Activated T-cell treated with anti-CD3 and anti-CD28 coated beads, Interleukin-2, amount 50 U/mL, for 48 hours (primary cell): ENCODE measurements at regions not wholly inside any gene's neighbourhood (a gene's known extent, or its start where the extent isn't known, plus 50 kb on each side); places are given as distances from the start of the nearest gene placed in this dataset.

Experiments used
- DNase-seq, 2 experiments: peaks; one replicate each; pipeline ENCODE4 v3.0.0-alpha.2; 2020

DNA sequence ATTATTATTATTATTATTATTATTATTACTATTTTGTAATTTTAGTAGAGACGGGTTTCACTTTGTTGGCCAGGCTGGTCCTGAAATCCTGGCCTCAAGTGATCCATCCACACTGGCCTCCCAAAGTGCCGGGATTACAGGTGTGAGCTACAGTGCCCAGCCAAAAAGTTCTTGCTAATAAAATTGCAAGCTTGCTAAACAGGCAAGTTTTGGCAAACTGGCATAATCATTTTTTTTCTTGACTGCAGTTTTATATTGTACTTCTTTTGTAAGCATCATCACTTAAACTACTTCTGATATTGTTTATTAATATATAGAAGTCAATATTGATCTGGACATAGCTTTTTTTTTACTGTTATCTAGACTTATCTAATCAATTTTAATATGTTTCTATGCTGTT, 536.4 kb downstream of the LRFN5 start:
- DNase-seq = no peak

DNA sequence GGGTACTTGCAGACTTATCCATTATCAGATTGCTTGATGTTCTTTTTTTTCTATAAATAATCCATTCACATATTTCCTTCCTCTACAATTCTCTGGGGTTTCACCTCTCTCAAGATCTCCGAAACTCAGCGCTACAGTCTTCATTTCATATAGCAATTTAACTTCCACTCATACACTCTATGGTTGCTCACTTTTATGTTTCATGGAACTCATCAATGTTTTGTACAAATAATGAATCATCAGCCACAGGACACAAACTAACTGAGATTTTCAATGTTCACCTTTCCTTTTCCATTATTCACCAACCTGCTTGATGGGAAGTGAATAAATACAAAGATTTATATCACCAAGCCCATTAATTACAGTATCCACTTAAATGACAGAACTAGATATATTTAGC, 534.7 kb downstream of the LRFN5 start:
- no peak for DNase-seq

DNA sequence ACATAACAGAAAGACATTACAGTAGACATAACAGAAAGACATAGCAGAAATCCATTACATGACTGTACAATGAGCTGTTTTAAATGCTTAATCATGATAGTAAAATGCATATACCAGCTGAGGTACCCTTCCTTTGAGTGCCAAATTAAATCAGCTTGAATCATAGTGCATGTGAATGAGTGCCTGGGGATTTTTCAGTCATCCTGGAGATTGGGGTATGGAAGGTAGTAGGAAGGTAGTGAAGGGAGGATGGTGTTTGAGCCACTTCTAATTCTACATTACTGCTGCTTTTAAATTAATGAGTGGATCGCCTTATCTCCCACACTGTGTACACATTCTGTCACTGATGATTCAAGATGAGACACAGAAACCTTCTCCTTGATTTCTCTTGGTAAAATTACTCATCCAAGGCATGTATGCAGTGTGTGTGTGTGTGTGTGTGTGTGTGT, 534.2 kb downstream of the LRFN5 start:
- DNase-seq = no peak

DNA sequence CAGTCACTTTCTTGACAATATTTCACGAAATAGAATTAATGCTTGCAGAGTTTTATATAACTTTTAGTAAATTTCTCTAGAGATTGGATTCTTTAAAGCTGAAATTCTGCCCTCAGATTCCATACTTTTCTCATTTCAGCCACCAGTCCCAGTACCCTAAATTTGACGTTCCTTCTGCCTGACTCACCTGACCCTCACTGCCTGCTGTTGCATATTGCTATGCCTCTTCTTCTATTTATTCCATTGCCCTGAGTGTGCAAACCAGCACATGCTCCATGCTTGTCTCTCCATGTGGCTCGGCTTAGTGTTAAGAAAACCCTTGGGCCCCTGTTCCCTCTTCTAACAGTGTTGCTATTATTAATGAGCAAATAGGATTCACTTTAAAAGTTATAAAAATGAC, 533.3 kb downstream of the LRFN5 start:
- DNase-seq = no peak

DNA sequence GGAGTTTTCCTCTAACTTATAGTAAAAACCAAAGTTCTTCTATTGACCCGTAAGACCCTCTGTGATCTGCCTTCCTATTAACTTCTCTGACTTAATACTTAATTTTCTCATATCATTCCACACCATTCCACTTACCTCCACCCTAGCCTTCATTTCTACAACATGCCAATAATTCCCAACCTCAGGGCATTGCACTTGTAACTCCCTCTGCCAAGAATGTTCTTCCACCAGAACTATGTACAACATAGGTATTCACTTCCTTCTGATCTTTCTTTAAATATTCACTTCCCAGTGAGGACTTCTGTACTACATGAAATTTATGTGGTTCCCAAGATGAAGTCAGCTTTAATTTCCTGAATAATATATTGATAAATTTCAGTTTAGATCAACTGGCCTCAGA, 531.7 kb downstream of the LRFN5 start:
- no peak for DNase-seq

DNA sequence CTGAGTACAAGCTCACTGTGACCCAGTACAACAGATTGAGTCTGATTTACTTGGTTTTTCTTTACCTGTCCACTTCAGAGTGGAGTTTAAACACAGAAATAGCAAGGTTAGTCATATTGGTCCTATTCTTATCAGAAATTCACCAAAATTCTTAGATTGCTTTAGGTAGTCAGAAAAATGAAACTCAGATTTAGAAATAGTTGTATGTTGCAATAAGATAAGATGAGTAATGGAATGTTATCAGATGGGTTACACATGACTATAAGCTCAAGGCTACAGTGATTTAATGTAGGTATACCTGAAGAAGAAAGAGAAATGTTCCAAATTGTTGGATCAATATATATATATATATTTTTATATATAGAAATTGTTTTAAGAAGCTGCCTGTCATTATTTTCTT, 524.1 kb downstream of the LRFN5 start:
- DNase-seq = no peak

DNA sequence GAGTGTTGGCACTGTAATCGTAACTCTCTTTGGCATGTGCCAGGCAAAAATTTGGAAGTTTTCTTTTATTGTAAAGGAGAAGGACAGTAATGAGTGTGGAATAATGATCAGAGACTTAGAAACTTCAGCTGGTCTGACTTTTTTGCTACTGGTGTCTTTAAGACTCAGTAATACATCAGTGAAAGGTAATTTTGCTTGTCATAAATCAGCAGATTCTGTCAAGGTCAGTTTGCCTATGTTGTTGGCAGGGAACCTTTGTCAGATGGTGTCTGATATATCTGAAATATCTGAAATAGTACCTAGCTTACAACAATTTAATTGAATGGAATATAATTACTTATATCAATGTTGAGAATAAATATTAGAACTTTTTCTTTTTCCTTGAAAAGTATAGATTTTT, 516.9 kb downstream of the LRFN5 start:
- DNase-seq = no peak

DNA sequence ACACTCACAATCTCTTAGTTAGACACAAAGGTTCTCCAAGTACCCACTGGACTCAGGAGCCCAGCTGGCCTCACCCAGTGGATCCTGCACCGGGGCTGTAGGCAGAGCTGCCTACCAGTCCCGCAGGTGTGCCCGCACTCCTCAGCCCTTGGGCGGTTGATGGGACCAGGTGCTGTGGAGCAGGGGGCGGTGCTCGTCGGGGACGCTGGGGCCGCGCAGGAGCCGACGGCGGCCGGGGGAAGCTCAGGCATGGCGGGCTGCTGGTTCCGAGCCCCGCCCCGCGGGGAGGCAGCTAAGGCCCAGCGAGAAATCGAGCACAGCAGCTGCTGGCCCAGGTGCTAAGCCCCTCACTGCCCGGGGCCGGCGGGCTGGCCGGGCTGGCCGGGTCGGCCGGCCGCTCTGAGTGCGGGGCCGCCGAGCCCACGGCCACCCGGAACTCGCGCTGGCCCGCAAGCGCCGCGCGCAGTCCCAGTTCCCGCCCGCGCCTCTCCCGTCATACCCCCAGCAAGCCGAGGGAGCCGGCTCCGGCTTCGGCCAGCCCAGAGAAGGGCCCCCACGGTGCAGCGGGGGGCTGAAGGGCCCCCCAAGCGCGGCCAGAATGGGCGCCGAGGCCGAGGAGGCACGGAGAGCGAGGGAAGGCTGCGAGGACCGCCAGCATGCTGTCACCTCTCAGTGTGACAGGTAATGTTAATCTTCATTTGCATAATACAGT, 506.8 kb downstream of the LRFN5 start:
- no peak for DNase-seq

DNA sequence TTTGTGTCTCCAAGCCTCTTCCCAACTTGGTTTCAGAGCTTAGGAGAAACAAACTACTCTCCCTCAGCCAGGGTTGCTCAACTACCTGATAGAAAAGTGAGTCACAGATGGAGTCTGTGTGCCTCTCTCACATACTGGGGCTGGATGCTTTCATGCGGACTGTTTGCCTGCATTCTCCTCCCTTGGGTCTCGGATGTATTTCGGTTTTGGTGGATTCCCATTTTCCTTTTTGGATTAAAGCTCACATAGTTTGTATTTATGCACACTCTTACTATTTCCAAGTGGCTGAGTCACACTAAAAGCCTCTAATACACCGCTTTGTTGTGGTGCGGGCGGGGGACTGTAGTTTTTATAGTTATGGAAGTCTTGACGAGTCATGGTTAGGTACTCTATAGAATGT, 505.4 kb downstream of the LRFN5 start:
- no peak for DNase-seq

DNA sequence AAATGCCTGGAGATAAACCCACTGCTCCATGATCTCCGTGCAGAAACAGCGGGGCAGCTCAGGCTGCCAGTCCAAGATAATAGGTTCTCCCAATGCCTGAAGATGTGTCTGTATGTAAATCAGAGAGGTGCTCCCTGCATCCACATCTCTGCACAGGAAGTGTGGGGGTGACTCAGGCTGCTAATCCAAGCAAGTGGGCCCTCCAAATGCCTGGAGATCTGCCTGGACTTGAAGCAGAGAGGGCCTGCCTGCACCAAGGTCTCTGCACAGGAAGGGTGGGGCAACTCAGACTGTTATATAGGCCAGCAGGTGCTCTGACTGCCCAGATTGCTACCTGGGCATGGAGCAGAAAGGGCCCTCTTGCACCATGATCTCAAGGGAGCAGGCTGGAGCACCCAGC, 504.7 kb downstream of the LRFN5 start:
- no peak for DNase-seq

DNA sequence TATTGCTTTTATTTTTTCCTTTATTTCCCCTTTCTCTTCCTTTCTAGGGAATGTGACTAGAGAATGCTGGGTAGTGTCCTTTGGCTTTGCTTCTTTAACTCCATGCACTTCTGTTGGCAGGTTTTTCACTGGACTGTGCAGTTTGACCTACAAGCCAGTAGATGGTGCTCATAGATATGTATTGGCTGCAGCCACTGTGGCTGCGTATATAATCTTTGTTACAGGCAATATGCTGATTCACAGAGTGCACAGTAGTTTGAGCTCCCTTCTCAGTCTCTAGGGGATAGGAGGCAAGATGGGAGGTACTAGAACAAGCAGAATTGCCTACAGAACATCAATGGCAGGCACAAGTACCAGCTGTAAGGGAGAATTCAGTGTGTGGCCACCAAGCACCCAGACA, 503.5 kb downstream of the LRFN5 start:
- DNase-seq = no peak

DNA sequence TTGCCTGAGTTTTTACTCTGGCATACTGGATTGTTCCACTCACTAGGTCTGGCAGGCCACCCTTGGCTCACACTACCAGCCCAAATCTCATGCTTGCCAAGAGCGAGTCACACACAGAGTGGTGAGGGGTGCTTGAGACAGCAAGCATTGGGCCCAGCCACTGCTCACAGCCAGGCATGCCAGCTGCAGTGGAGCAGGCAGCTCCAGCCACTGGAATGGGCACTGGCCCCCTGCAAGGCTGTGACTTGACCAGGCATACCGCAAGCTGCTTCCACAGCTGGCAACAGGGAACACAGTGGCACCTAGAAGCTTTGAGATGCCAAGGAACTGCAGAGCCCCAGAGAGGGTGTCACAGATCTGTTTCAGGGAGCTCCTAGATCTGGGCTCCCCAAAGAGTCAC, 488.5 kb downstream of the LRFN5 start:
- no peak for DNase-seq

DNA sequence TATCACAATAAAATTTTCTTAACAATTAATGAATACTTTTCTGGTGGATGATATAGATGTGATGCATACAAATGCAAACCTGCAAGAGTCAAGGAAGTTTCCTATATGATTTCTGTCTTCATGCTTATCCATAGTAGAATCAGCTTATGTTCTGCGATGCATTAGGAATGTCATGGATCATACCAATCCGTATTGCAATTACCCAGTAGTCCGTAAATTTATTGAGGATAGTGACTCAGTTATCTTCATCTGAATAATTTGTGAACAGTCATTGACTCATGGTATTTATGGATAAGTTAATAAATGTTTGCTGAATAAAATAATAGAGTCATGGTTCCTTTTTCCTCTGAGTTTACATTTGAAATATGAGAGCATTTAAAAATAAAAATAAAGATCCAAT, 483.4 kb downstream of the LRFN5 start:
- DNase-seq = no peak

DNA sequence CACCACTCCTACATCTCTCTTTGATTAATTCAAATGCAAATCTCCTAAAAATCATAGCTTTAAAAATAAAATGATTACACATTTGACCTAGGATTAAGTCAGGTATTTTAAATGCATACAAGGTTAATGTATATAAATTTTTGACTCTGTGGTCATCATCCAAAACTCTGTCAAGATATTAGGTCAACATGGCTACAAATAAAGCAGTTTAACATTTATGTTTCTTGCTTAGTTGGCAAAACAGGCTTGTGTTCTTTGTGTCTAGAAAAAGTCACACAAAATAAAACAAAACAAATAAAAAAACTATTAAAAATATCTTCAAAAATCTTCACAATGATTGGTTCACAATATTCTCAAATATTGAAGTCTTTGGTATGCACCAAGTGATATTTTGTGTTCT, 473.2 kb downstream of the LRFN5 start:
- DNase-seq = no peak

DNA sequence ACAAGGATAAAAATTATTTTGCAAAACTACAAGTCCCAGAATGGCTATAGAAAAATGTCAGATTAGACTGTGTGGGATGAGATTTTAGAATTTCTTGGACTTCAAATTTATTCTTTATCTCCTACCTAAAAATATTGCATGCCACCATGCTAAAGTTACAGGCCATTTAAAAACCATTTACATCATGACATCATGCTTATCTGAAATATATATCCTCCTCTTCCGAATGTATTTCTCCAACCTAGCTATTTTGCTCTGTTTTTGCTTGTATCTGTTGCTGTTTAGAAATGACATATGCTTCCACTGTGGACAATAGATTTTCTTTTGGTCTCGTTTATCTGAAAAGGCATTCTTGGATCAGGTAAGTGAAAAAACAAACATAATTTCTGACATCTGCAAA, 471.7 kb downstream of the LRFN5 start:
- DNase-seq = no peak

DNA sequence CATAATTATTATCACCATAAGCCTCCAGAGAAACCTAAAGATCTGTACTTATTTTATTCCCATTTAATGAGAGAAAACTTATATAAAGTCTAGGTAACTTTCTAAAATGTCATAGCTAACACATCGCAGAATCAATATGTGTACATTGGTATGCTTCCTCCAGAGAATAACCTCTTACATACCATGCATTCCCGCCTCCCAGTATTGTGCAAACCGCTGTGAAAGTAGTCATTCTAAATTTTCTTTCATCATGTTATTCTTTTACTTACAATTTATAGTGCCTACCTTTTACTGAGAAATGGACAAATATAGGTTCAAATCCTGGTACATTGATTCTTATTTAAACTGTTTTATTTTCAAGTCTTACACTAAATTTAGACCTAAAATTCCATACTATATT, 463.4 kb downstream of the LRFN5 start:
- DNase-seq = no peak

DNA sequence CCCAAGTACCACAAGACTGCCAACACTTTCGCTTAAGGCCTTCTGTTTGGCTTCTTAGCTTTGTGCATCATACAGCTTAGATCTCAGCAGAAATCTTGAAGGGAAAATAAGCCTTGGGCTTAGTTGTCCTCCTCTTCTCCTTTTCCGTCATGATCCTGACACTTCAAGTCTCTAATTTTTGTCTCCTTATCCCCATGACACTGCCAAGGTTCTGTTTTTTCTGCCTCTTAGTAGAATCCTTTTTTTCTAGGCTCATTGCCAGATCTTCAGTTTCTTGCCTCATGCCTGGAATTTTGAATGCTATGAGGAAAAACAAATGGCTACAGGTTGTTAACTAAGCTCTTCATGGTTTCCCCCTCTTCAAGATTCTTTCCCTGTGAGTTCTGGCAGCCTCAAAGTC, 450.4 kb downstream of the LRFN5 start:
- DNase-seq = no peak

DNA sequence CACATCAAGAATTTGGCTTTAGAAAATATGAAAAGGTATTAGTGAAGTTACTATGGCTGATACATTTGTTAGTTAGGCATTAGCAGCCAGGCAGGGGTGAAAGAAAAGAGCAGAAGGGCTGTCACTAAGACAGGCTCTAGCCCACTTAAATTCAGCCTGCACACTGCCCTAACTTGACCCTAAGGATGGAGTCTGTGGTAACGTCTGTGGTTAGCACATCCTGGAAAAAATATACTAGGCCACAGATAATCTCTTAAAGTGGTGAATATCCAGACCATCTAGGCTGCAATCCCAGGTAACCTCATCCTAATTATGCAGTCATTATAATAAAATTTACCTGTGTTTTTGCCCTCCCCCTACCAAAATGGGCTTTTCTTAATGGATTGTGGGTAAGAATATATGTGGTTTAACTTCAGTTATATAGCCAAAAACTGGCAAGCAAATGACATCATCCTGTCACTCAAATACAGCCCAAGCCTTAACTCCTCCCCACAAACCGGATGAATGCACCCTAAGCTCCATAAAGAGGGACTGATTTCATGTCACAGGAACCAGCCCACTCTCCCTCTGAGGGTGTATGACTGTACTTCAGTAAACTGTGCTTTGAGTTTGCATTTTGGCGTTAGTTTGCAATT, 440.9 kb downstream of the LRFN5 start:
- DNase-seq = no peak

DNA sequence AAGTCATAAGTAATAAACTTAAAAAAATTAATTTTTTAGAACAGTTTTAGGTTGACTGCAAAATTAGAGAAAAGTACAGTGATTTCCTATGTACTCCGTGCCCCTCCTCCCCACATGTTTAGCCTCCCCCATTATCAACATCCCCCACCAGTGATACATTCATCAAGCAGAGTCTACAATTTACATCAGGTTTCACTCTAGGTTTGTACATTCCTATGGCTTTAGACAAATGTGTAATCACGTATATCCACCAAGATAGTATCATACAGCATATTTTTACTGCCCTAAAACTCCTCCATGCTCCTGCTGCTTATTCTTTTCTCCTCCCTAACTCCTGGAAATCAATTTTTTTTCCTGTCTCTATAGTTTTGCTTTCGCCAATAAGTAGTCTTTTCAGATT, 438.7 kb downstream of the LRFN5 start:
- no peak for DNase-seq

DNA sequence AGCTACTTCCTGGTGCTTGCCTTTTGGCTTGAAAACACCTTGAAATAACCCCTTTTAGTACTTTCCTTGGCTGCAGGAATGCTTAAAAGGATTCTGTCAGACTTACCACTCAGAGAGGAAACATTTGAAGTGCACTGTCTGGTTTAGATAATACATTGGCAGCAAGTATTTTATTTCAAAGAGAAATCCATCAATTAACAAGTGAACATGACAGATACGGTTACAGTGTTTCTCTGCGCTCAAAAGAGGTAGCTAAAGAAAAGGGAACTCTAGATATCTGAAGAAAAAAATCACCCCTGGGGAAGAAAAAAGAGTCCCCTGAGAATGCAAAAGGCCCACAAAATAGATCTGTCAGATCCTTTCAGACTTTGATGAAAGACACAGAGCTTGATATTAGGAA, 421.9 kb downstream of the LRFN5 start:
- DNase-seq = no peak

DNA sequence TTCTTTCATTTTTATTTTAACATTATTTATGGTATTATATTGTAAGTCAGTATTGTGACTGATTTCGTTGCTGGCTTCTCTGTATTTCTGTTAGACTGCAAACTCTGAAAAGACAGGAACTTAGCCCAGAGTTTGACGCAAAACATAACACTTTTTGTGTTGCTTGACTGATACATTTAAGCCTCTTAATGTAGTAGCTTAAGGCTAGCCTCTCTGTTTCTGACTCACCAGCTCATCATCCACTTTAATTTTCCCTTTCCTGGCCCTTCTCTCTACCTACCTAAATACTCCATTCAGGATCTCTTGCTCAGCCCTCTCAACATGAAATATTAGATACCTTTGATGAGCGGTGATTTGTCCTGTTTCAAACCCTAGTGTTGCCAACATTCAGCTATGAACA, 420.6 kb downstream of the LRFN5 start:
- DNase-seq = no peak

DNA sequence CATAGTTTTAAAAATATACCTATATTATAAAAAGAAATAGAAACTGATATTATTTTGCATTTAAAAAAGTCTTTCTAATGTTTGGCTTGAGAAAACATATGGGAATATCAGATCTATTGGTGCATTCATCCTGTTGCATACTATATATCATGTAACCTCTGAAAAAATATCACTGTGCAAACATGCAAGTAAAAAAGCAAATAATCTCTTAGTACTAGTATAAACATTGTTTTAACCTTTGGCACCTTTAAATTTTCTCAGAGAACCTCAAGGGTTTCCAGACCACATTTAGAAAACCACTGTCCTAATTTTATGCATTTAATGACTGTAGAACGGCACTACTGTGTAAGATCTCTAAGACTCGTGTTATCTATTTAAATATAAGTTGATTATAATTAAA, 416.8 kb downstream of the LRFN5 start:
- DNase-seq = no peak

DNA sequence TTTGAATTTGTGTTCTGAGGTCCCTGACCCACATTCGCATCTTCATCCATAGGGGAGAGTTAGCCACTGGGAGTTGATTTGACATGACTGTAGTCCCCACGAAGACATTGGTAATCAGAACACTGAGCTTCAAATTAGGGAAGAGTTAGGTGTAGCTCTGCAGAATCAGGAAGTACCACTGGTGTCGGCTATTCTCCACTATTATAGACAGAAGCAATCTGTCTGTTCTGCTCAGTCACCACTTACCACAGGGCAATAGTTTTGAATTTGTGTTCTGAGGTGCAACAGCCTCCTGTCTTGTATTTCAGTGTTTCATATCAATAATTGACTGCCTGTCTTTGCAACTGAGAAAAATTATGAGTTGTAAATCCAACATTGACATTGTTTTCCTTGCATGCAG, 407.6 kb downstream of the LRFN5 start:
- DNase-seq = no peak

DNA sequence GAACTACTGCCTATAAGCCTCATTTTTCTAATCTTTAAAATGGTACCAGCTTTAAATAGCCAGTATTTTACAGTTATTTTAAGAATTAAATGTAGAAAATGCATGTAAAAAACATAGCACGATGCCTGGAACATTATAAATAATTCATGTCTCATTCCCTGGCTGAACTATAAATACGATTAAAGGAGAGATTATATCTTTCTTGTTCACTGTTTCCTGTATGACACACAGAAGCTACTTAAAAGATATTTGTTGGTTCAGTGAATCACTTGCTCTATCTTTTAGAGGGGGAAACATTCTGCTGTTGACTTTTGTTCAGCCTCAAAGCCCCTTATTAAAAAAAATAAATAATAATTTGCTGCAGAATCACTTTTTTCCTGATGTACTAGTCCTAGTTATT, 406.9 kb downstream of the LRFN5 start:
- no peak for DNase-seq

DNA sequence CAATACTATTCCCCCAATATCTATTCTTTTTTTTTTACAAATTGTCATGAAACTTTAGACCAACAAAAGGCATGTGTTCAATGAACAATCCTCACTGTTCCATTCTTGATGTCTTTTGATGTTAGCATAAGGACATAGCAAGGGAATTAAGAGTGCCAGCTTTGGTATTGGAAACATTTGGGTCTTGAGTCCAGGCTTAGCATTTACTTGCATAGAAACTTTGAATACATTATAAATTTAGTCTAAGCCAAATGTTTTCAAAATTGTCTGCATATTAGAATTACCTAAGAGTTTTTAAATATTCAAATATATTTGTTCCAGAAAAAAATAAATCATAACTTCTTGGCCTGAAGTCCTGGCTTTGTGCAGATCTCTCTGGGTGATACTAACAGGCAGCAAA, 406.5 kb downstream of the LRFN5 start:
- DNase-seq = no peak
